ENCODE measurements at regions not wholly inside any gene's neighbourhood (a gene's known extent, or its start where the extent isn't known, plus 50 kb on each side); places are given as distances from the start of the nearest gene placed in this dataset.

GRCh38 chr2:146388757-146389156 is 1456.1 kb upstream of the ACVR2A start:
- TF ChIP-seq EZH2 (IDR thresholded peaks at IDR 0.05; ENCODE audit: borderline replicate concordance, insufficient read depth, low read depth, low read length, poor library complexity, severe bottlenecking), result no peak
- TF ChIP-seq, protein P1, sequence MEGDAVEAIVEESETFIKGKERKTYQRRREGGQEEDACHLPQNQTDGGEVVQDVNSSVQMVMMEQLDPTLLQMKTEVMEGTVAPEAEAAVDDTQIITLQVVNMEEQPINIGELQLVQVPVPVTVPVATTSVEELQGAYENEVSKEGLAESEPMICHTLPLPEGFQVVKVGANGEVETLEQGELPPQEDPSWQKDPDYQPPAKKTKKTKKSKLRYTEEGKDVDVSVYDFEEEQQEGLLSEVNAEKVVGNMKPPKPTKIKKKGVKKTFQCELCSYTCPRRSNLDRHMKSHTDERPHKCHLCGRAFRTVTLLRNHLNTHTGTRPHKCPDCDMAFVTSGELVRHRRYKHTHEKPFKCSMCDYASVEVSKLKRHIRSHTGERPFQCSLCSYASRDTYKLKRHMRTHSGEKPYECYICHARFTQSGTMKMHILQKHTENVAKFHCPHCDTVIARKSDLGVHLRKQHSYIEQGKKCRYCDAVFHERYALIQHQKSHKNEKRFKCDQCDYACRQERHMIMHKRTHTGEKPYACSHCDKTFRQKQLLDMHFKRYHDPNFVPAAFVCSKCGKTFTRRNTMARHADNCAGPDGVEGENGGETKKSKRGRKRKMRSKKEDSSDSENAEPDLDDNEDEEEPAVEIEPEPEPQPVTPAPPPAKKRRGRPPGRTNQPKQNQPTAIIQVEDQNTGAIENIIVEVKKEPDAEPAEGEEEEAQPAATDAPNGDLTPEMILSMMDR (IDR thresholded peaks at IDR 0.05), result no peak
